ENCODE measurements at regions not wholly inside any gene's neighbourhood (a gene's known extent, or its start where the extent isn't known, plus 50 kb on each side); places are given as distances from the start of the nearest gene placed in this dataset.
"Not testable (repeated sequence)": the region's sequence is repeated elsewhere in the genome, so short reads cannot be mapped to it uniquely, and the experiment has no call there.

DNA sequence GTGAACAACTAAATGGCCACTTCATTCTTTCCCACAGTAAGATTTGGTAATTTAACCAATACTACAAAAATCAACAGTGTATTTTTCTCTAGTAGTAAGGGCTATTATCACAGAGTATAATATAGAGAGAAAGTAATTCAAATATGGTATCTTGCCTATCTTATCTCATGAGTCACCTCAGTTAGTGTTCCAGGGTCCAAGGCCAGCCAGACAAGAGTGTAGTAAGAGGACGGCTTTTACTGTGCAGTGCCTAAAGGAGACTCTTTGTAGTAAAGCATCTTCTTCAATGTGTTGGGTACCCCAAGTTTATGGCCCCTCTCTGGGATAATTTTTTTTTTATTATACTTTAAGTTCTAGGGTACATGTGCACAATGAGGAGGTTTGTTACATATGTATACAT is 607.4 kb downstream of the PKHD1 start:
- Mint-ChIP-seq H3K27ac (no peak overlapping the region), H3K27me3 (ENCODE audit: low read depth) (no peaks in the 10 kb centered on the region), H3K4me1 (ENCODE audit: low read depth) (no peaks in the 10 kb centered on the region), H3K9me3 (no peaks in the 10 kb centered on the region), H3K4me3 (no peak overlapping the region), H3K36me3 (ENCODE audit: low read depth) (no peaks in the 10 kb centered on the region)

GRCh38 chr6:51485869-51486268 is 601.5 kb downstream of the PKHD1 start:
- H3K9me3 Mint-ChIP-seq; H3K27ac Mint-ChIP-seq; H3K4me3 Mint-ChIP-seq; H3K27me3 Mint-ChIP-seq (ENCODE audit: low read depth); H3K4me1 Mint-ChIP-seq (ENCODE audit: low read depth); H3K36me3 Mint-ChIP-seq (ENCODE audit: low read depth): not testable (repeated sequence)

DNA sequence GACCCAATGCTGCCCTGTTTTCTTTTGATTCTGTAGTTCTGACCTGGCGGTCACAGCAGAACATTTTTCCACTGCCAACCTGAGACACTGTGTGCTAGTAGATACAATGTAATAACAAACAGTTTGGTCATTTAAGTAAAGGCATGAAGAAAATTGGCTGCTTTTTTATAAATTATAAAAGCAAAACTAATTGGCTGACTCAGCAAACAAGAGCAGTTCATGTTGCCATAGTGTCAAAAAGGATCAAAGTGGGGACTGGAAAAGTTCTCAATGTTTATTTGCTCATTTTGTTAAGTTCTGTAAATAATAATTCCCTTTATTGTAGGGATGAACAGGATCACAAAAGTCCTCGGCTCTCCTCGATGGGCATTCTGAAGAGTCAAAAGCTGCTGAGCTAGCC is 599.5 kb downstream of the PKHD1 start:
- Mint-ChIP-seq H3K36me3 (ENCODE audit: low read depth) (no peaks in the 10 kb centered on the region), H3K27me3 (ENCODE audit: low read depth) (no peaks in the 10 kb centered on the region), H3K4me1 (ENCODE audit: low read depth) (no peaks in the 10 kb centered on the region), H3K4me3 (no peak overlapping the region), H3K27ac (no peak overlapping the region), H3K9me3 (peaks cover 4% of the 10 kb centered on the region)

- Mint-ChIP-seq H3K27me3 (ENCODE audit: low read depth) (no peaks in the 10 kb centered on the region), H3K36me3 (ENCODE audit: low read depth) (no peaks in the 10 kb centered on the region), H3K9me3 (peaks cover 4% of the 10 kb centered on the region), H3K27ac (no peak overlapping the region), H3K4me1 (ENCODE audit: low read depth) (no peaks in the 10 kb centered on the region), H3K4me3 (no peak overlapping the region)
Measured at GRCh38 chr6:51489133-51489532, 598.3 kb downstream of the PKHD1 start.

GRCh38 chr6:51490101-51490500 is 597.3 kb downstream of the PKHD1 start:
- Mint-ChIP-seq H3K9me3 (peaks cover 4% of the 10 kb centered on the region), H3K27ac (no peak overlapping the region), H3K4me1 (ENCODE audit: low read depth) (no peaks in the 10 kb centered on the region), H3K36me3 (ENCODE audit: low read depth) (no peaks in the 10 kb centered on the region), H3K27me3 (ENCODE audit: low read depth) (no peaks in the 10 kb centered on the region), H3K4me3 (no peak overlapping the region)

DNA sequence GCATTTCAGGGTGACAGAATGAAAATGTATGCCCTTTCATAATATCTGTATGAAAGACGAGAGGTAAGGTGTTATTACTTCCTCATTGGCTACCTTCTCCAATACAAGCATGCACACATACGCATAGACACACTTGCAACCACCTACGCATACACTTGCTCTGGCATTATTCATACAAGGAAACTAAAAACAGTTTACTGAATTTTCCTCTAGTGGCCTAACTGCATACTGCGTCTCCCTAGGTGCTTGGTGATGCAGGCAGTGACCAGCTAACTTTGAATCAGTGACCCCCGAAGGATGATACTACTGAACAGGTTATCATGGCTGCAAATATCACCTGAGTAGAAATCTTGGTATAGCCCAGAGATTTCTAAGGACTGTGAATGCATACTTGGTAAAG is 593.1 kb downstream of the PKHD1 start:
- no peaks in the 10 kb centered on the region for H3K36me3 Mint-ChIP-seq (ENCODE audit: low read depth)
- no peak overlapping the region for H3K4me3 Mint-ChIP-seq
- H3K9me3 Mint-ChIP-seq = no peaks in the 10 kb centered on the region
- H3K27ac Mint-ChIP-seq = no peak overlapping the region
- no peaks in the 10 kb centered on the region for H3K4me1 Mint-ChIP-seq (ENCODE audit: low read depth)
- no peaks in the 10 kb centered on the region for H3K27me3 Mint-ChIP-seq (ENCODE audit: low read depth)

- no peaks in the 10 kb centered on the region for H3K9me3 Mint-ChIP-seq
- H3K27ac Mint-ChIP-seq = no peak overlapping the region
- no peaks in the 10 kb centered on the region for H3K36me3 Mint-ChIP-seq (ENCODE audit: low read depth)
- no peaks in the 10 kb centered on the region for H3K4me1 Mint-ChIP-seq (ENCODE audit: low read depth)
- no peaks in the 10 kb centered on the region for H3K27me3 Mint-ChIP-seq (ENCODE audit: low read depth)
- no peak overlapping the region for H3K4me3 Mint-ChIP-seq
Measured at GRCh38 chr6:51495096-51495495, 592.3 kb downstream of the PKHD1 start.

GRCh38 chr6:51495610-51496396 is 591.6 kb downstream of the PKHD1 start:
- Mint-ChIP-seq H3K36me3 (ENCODE audit: low read depth) (no peaks in the 10 kb centered on the region), H3K4me3 (no peak overlapping the region), H3K27me3 (ENCODE audit: low read depth) (no peaks in the 10 kb centered on the region), H3K27ac (no peak overlapping the region), H3K4me1 (ENCODE audit: low read depth) (no peaks in the 10 kb centered on the region), H3K9me3 (no peaks in the 10 kb centered on the region)

DNA sequence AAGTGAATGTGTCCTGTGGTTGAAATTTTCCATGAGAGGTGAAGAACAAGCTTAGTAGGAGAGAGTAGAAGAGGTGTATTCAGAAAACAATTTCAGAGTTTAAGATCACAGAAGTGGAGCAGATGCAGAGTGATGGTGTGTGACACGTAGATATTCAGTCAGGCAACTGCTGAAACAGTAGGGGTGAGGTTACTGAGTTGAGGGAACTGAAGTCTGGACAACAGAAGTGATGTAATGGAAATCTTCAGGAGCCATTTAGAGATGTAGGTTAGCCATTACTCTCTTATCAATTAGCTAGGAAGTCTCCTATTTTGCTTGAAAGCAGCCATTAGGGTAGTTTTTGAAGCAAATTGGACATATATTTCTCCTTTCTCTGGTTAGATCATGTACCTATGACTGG is 584.4 kb downstream of the PKHD1 start:
- no peaks in the 10 kb centered on the region for H3K27me3 Mint-ChIP-seq (ENCODE audit: low read depth)

GRCh38 chr6:51505434-51505833 is 582.0 kb downstream of the PKHD1 start:
- Mint-ChIP-seq H3K4me1 (ENCODE audit: low read depth) (no peaks in the 10 kb centered on the region), H3K27ac (no peak overlapping the region), H3K4me3 (no peak overlapping the region), H3K36me3 (ENCODE audit: low read depth) (no peaks in the 10 kb centered on the region), H3K9me3 (peaks cover 4% of the 10 kb centered on the region), H3K27me3 (ENCODE audit: low read depth) (no peaks in the 10 kb centered on the region)

More for the DNA sequence above, 584.4 kb downstream of the PKHD1 start:
- Mint-ChIP-seq H3K36me3 (ENCODE audit: low read depth) (no peaks in the 10 kb centered on the region), H3K27ac (no peak overlapping the region), H3K4me3 (no peak overlapping the region), H3K4me1 (ENCODE audit: low read depth) (no peaks in the 10 kb centered on the region), H3K9me3 (peaks cover 4% of the 10 kb centered on the region)

DNA sequence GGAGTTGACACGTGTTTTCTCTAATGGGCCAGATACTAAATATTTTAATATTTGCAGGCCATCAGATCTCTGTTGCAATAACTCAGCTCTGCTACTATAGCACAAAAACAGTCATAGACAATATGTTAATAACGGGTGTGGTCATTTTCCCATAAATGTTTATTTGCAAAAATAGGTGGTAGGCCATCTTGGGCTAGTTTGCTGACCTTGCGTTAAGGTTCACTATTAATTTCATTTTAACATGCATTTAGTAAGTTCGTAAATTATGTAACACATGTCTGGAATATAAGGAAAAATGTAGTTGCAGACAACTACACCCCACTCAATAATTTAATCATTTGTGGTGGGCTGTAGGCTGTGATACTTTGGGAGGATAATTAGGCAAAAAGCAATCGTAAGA is 577.8 kb downstream of the PKHD1 start:
- no peaks in the 10 kb centered on the region for H3K4me1 Mint-ChIP-seq (ENCODE audit: low read depth)
- no peak overlapping the region for H3K4me3 Mint-ChIP-seq
- H3K9me3 Mint-ChIP-seq = peaks cover 4% of the 10 kb centered on the region
- H3K27me3 Mint-ChIP-seq (ENCODE audit: low read depth) = no peaks in the 10 kb centered on the region
- H3K36me3 Mint-ChIP-seq (ENCODE audit: low read depth) = no peaks in the 10 kb centered on the region
- H3K27ac Mint-ChIP-seq = no peak overlapping the region

DNA sequence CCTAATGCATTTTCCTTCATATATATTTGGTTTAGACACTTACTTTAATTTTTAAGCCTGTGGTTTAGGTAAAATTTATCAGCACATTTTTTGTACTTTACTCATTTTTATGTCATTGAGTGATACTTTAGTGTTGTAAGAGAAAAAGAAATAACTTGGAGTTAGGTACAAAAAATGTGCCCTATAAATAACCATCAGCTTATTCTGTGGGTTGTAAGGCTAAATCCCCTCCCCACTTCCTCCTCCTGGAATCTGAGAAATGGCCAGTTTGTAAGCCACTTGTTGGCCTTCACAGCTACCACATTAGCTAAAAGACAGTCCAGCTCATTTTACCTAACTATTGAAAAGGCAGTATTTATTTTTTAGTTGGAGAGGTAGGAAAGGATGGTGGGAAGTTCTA is 576.3 kb downstream of the PKHD1 start:
- H3K4me1 Mint-ChIP-seq (ENCODE audit: low read depth) = no peaks in the 10 kb centered on the region
- H3K36me3 Mint-ChIP-seq (ENCODE audit: low read depth) = no peaks in the 10 kb centered on the region
- H3K4me3 Mint-ChIP-seq = no peak overlapping the region
- no peak overlapping the region for H3K27ac Mint-ChIP-seq
- H3K9me3 Mint-ChIP-seq = peaks cover 4% of the 10 kb centered on the region
- H3K27me3 Mint-ChIP-seq (ENCODE audit: low read depth) = no peaks in the 10 kb centered on the region

DNA sequence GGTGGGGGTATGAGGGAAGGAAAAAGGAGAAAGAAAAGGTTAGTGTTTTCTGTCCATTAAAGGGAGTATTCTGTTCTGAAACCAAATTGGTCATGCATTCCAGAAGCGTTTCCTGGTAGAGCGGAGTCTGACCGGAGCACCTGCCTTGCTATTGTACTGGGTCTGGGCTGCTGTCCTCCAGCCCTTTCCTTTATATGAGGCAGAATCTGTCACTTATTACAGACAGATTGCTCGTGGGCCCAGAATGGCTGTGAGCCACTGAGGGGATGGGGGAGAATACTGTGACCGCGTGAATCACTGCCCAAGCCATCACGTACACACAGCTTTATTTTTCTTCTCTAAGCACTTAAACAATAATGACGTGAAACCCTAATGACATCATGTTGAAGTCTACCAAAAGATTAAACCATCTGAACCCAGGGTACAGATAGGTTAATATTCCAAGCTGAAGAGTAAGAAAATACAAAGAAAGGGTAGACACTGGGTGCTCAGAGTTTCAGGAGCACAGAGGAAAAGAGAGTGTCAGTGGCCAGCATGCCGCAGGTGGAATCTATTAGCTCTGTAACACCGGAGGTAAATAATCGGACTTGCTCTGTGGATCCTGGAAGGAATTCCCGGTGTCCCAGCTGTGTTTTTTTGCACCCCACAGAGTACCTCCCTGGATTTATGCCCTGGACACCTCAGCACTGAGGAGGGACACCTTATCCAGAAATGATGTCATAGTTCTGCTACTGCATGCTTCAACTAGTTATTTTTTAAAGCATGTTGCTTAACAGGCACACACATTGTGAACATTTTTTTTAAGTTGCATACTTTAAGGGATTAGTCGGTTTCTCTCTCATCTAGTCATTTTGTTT is 573.3 kb downstream of the PKHD1 start:
- no peak overlapping the region for H3K4me3 Mint-ChIP-seq
- H3K9me3 Mint-ChIP-seq = no peaks in the 10 kb centered on the region
- no peak overlapping the region for H3K27ac Mint-ChIP-seq
- no peaks in the 10 kb centered on the region for H3K36me3 Mint-ChIP-seq (ENCODE audit: low read depth)
- H3K27me3 Mint-ChIP-seq (ENCODE audit: low read depth) = no peaks in the 10 kb centered on the region
- H3K4me1 Mint-ChIP-seq (ENCODE audit: low read depth) = no peaks in the 10 kb centered on the region

GRCh38 chr6:51514748-51515402 is 572.5 kb downstream of the PKHD1 start:
- Mint-ChIP-seq H3K36me3 (ENCODE audit: low read depth) (no peaks in the 10 kb centered on the region), H3K9me3 (no peaks in the 10 kb centered on the region)

GRCh38 chr6:51526049-51526448 is 561.4 kb downstream of the PKHD1 start:
- H3K4me1 Mint-ChIP-seq (ENCODE audit: low read depth) = no peaks in the 10 kb centered on the region
- H3K9me3 Mint-ChIP-seq = no peaks in the 10 kb centered on the region
- no peak overlapping the region for H3K27ac Mint-ChIP-seq
- no peak overlapping the region for H3K4me3 Mint-ChIP-seq
- H3K27me3 Mint-ChIP-seq (ENCODE audit: low read depth) = no peaks in the 10 kb centered on the region
- H3K36me3 Mint-ChIP-seq (ENCODE audit: low read depth) = no peaks in the 10 kb centered on the region

More at GRCh38 chr6:51514748-51515402, 572.5 kb downstream of the PKHD1 start:
- H3K27me3 Mint-ChIP-seq (ENCODE audit: low read depth) = no peaks in the 10 kb centered on the region
- no peaks in the 10 kb centered on the region for H3K4me1 Mint-ChIP-seq (ENCODE audit: low read depth)
- H3K27ac Mint-ChIP-seq = no peak overlapping the region
- no peak overlapping the region for H3K4me3 Mint-ChIP-seq
